ENCODE measurements at regions not wholly inside any gene's neighbourhood (a gene's known extent, or its start where the extent isn't known, plus 50 kb on each side); places are given as distances from the start of the nearest gene placed in this dataset.

GRCh38 chr2:150006591-150006990 is 419.0 kb upstream of the MMADHC start:
- TF ChIP-seq CTCF (optimal IDR thresholded peaks at IDR 0.05 in 1 of 3, IDR thresholded peaks at IDR 0.05 in 1 of 3, conservative IDR thresholded peaks at IDR 0.05 in 1 of 3; ENCODE audit: extremely low read depth in 1 of 3, insufficient read depth in 2 of 3, low read length in 3 of 3) (no peak), EZH2 (IDR thresholded peaks at IDR 0.05; ENCODE audit: low read length) (no peak)

Data from keratinocyte (primary cell).